Mucosa of descending colon (tissue), 3 donors: ENCODE measurements at regions not wholly inside any gene's neighbourhood (a gene's known extent, or its start where the extent isn't known, plus 50 kb on each side); places are given as distances from the start of the nearest gene placed in this dataset.

Source experiments
- ATAC-seq: fragments of 200-7000 bp; cut with Tn5 transposase; one replicate; pipeline ENCODE4 v1.9.1; 2020; ENCODE audit warnings: mild to moderate bottlenecking, moderate library complexity
- DNase-seq, 3 donors: peaks; one replicate each; pipeline ENCODE4 v3.0.0-alpha.2; 2020
- H3K36me3 ChIP-seq: fragments of 200-600 bp; one replicate; pipeline ENCODE4 v1.8.0; 2021; ENCODE audit warnings: low read depth, mild to moderate bottlenecking
- H3K4me1 ChIP-seq: fragments of 200-600 bp; one replicate; pipeline ENCODE4 v1.8.0; 2021; ENCODE audit warnings: low read depth, mild to moderate bottlenecking
- H3K4me3 ChIP-seq: fragments of 200-600 bp; one replicate; pipeline ENCODE4 v1.8.0; 2021; ENCODE audit warnings: mild to moderate bottlenecking
- H3K9me3 ChIP-seq: fragments of 200-600 bp; one replicate; pipeline ENCODE4 v1.8.0; 2021; ENCODE audit warnings: mild to moderate bottlenecking
- intact Hi-C, 2 donors: fragments of 100-400 bp; cut with DNase I in 1 of 2; cut with micrococcal nuclease in 1 of 2; formaldehyde crosslinking; loops; one replicate each; pipeline versions ENCODE4 v1.11.0 to v1.11.1; 2022; cut with DNase I, micrococcal nuclease
- TF ChIP-seq, protein P1 (sequence below): fragments of 200-600 bp; IDR thresholded peaks from one replicate; pipeline ENCODE4 v1.8.0; 2022; ENCODE audit warnings: antibody characterized with exemption, mild to moderate bottlenecking
- donor health status: DM: no; HTN: no; CAD: no; lungs with moderate emphysema.
- donor health status: DM: no; HTN: no; CAD: no.
- donor health status: DM: no; HTN: yes; CAD: no.

DNA sequence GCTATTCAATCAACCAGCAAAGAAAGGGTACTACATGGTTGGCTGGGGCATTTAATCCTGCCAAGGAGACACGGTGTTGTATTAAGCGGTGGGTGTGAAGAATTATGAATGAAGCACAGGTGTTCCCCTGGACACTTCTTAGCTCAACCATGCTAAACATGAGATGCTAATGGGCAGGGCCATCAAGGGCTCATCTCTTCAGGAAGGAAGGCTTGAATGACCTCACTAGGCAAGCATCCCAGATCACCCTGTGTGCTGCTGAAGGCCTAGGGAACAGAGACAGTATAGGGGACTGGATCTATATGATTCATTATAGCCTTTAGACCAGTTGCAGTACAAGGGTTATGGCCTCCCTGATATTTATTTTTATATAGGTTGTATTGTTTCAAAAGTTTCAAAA is 221.3 kb upstream of the SLCO3A1 start:
- Histone ChIP-seq H3K36me3 (no peaks in the 10 kb centered on the region), H3K4me1 (no peaks in the 10 kb centered on the region), H3K9me3 (no peaks in the 10 kb centered on the region), H3K4me3 (no peak overlapping the region)
- TF ChIP-seq, protein P1, sequence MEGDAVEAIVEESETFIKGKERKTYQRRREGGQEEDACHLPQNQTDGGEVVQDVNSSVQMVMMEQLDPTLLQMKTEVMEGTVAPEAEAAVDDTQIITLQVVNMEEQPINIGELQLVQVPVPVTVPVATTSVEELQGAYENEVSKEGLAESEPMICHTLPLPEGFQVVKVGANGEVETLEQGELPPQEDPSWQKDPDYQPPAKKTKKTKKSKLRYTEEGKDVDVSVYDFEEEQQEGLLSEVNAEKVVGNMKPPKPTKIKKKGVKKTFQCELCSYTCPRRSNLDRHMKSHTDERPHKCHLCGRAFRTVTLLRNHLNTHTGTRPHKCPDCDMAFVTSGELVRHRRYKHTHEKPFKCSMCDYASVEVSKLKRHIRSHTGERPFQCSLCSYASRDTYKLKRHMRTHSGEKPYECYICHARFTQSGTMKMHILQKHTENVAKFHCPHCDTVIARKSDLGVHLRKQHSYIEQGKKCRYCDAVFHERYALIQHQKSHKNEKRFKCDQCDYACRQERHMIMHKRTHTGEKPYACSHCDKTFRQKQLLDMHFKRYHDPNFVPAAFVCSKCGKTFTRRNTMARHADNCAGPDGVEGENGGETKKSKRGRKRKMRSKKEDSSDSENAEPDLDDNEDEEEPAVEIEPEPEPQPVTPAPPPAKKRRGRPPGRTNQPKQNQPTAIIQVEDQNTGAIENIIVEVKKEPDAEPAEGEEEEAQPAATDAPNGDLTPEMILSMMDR = no peak
- intact Hi-C loops = no loop called here
- no peak for DNase-seq
- no peak for ATAC-seq

DNA sequence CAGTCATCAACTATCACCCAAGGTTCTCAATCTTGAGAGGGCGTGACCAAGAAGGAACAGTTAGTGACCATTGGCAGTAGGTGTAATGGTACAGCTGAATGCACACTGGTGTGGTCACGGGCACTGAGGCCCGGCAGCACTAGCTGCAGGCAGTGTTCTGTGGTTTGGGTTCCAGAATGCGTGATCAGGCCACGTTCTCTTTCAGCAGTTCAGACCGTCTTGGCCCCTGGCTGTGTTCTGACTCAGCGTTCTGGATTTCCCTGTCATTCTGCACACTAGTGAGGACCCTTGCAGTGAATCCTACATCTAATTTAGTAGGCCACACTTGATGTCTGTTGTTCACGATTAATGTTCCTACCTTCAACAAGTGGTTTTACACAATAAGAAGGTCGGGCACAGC is 220.5 kb upstream of the SLCO3A1 start:
- Histone ChIP-seq H3K4me3 (no peak overlapping the region), H3K9me3 (no peaks in the 10 kb centered on the region), H3K4me1 (no peaks in the 10 kb centered on the region), H3K36me3 (no peaks in the 10 kb centered on the region)
- no peak for ATAC-seq
- no peak for DNase-seq
- intact Hi-C loops = no loop called here
- TF ChIP-seq, protein P1 = no peak

DNA sequence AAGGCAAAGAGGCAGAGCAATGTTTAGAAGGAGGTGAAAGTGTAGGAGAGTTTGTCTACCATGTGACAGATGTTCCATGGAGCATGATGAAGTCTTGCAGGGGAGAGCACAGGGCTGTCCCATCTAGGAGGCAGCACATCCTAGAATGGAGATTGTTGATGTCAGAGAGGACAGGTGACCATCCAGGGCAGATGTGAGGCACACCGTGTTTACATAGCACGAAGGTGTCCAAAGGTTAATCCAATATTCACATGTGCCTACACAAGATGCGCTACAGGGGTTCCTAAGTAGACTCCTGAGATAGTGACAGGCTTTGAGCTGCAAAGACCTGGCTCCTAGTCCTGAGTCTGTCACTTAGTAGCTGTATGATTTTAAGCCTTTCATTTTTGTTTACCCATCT is 219.3 kb upstream of the SLCO3A1 start:
- ATAC-seq (peak; percentile 58), DNase-seq (no peak)
- intact Hi-C loops = no loop called here
- no peak overlapping the region for H3K4me3 ChIP-seq
- no peaks in the 10 kb centered on the region for H3K4me1 ChIP-seq
- TF ChIP-seq, protein P1 = no peak
- no peaks in the 10 kb centered on the region for H3K9me3 ChIP-seq
- H3K36me3 ChIP-seq = no peaks in the 10 kb centered on the region

DNA sequence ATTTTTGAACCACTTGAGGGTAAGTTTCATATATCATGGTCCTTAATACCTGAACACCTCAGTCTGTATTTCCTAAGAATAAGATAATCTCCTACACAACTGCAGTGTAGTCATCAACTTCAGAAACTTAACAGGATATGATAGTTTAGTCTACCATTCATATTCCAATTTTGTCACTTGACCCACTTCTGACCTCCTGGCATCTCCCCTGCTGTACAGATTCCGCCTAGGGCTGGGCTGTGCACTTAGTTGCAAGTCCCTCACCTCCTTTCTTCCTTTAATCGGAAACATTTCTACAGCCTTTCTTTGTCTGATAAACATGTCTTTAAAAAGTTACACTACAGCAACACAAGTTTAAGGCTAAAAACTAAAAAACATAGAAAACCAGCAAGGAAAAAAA is 218.4 kb upstream of the SLCO3A1 start:
- no peak overlapping the region for H3K4me3 ChIP-seq
- intact Hi-C loops = no loop called here
- TF ChIP-seq, protein P1 = no peak
- ATAC-seq (no peak), DNase-seq (no peak)
- no peaks in the 10 kb centered on the region for H3K4me1 ChIP-seq
- no peaks in the 10 kb centered on the region for H3K36me3 ChIP-seq
- H3K9me3 ChIP-seq = no peaks in the 10 kb centered on the region

DNA sequence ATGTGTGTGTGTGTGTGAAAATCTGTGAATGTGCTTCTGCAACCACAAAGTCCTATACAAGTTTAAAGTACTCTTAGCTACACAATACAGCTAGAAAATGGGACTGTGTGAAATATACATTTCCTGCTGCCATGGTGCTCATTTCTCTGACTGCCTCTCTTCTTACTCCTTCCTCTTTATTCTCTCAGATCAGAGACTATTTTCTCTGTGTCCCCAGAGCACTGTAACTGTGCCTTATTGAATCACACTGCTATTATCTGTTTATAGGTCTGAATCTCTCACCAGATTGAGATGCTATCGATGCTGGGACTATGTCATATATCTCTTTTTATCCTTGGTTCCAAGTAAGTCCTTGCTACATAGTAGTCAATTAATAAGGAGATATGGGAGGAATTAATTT is 217.9 kb upstream of the SLCO3A1 start:
- DNase-seq (no peak), ATAC-seq (no peak)
- no peaks in the 10 kb centered on the region for H3K36me3 ChIP-seq
- intact Hi-C loops = no loop called here
- H3K4me3 ChIP-seq = no peak overlapping the region
- TF ChIP-seq, protein P1 = no peak
- H3K4me1 ChIP-seq = no peaks in the 10 kb centered on the region
- no peaks in the 10 kb centered on the region for H3K9me3 ChIP-seq

DNA sequence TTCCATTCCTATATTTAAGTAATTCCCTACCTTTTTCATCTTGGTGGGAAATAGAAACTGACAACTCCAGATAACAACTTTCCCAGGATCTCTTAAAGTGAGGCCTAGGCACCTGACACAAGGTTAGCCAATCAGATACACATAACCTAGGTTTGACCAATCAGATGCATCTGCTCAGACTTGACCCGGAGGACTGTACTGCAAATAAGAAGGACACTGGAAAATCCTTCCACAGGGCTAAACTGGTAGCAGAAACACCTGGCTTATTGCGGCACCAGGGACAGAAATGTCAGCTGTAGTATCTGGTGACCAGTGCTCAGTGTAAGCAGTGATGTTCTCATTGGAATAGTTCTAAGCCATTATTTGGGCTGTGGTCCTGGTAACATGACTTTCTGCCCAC is 204.5 kb upstream of the SLCO3A1 start:
- DNase-seq (no peak), ATAC-seq (no peak)
- intact Hi-C loops = no loop called here
- TF ChIP-seq, protein P1 = no peak
- no peak overlapping the region for H3K4me3 ChIP-seq
- H3K4me1 ChIP-seq = no peaks in the 10 kb centered on the region
- no peaks in the 10 kb centered on the region for H3K36me3 ChIP-seq
- no peaks in the 10 kb centered on the region for H3K9me3 ChIP-seq
